ENCODE measurements at regions not wholly inside any gene's neighbourhood (a gene's known extent, or its start where the extent isn't known, plus 50 kb on each side); places are given as distances from the start of the nearest gene placed in this dataset.

GRCh38 chr5:156232251-156232869, 94.6 kb upstream of the SGCD start:
- Histone ChIP-seq H3K4me2 (ENCODE audit: low read depth, low read length, poor library complexity, severe bottlenecking) (no peak overlapping the region), H3K79me2 (ENCODE audit: insufficient read depth, low read length) (no peaks in the 10 kb centered on the region), H3K9me3 (ENCODE audit: insufficient read depth, low read length) (no peaks in the 10 kb centered on the region), H4K20me1 (ENCODE audit: low read depth, low read length) (no peaks in the 10 kb centered on the region), H3K4me3 (ENCODE audit: insufficient read depth, low read length, poor library complexity, severe bottlenecking) (no peak overlapping the region), H3K9ac (ENCODE audit: low read length) (no peak overlapping the region), H3K9me2 (replicated peaks; ENCODE audit: insufficient read depth, low read length) (no peaks in the 10 kb centered on the region), H2AFZ (ENCODE audit: low read depth, low read length, severe bottlenecking) (no peak overlapping the region), H3K27me3 (ENCODE audit: low read length) (no peaks in the 10 kb centered on the region), H3F3A (ENCODE audit: insufficient read depth) (no peaks in the 10 kb centered on the region), H3K27ac (ENCODE audit: low read depth, low read length) (no peak overlapping the region), H3K36me3 (ENCODE audit: low read length) (no peaks in the 10 kb centered on the region)
- TF ChIP-seq CTCF (IDR thresholded peaks at IDR 0.05; ENCODE audit: insufficient read depth, low read length, poor library complexity, severe bottlenecking) = no peak
- no peak for TF ChIP-seq EZH2phosphoT487 (conservative IDR thresholded peaks at IDR 0.05; ENCODE audit: low read length)

GRCh38 chr5:156237361-156237760, 89.6 kb upstream of the SGCD start:
- H3K4me3 ChIP-seq (ENCODE audit: insufficient read depth, low read length, poor library complexity, severe bottlenecking) = no peak overlapping the region
- H3K79me2 ChIP-seq (ENCODE audit: insufficient read depth, low read length) = no peaks in the 10 kb centered on the region
- no peaks in the 10 kb centered on the region for H3F3A ChIP-seq (ENCODE audit: insufficient read depth)
- H3K36me3 ChIP-seq (ENCODE audit: low read length) = no peaks in the 10 kb centered on the region
- no peak overlapping the region for H3K9ac ChIP-seq (ENCODE audit: low read length)
- H3K4me2 ChIP-seq (ENCODE audit: low read depth, low read length, poor library complexity, severe bottlenecking) = no peak overlapping the region
- no peaks in the 10 kb centered on the region for H3K9me3 ChIP-seq (ENCODE audit: insufficient read depth, low read length)
- no peaks in the 10 kb centered on the region for H3K27me3 ChIP-seq (ENCODE audit: low read length)
- no peak for TF ChIP-seq EZH2phosphoT487 (conservative IDR thresholded peaks at IDR 0.05; ENCODE audit: low read length)
- no peak for TF ChIP-seq CTCF (IDR thresholded peaks at IDR 0.05; ENCODE audit: insufficient read depth, low read length, poor library complexity, severe bottlenecking)
- no peaks in the 10 kb centered on the region for H3K9me2 ChIP-seq (replicated peaks; ENCODE audit: insufficient read depth, low read length)
- H2AFZ ChIP-seq (ENCODE audit: low read depth, low read length, severe bottlenecking) = no peak overlapping the region
- H4K20me1 ChIP-seq (ENCODE audit: low read depth, low read length) = no peaks in the 10 kb centered on the region
- no peak overlapping the region for H3K27ac ChIP-seq (ENCODE audit: low read depth, low read length)

GRCh38 chr5:156239800-156240199, 87.2 kb upstream of the SGCD start:
- Histone ChIP-seq H3K9ac (ENCODE audit: low read length) (no peak overlapping the region), H3K36me3 (ENCODE audit: low read length) (no peaks in the 10 kb centered on the region), H3F3A (ENCODE audit: insufficient read depth) (no peaks in the 10 kb centered on the region), H3K9me3 (ENCODE audit: insufficient read depth, low read length) (no peaks in the 10 kb centered on the region), H2AFZ (ENCODE audit: low read depth, low read length, severe bottlenecking) (no peak overlapping the region), H3K27me3 (ENCODE audit: low read length) (no peaks in the 10 kb centered on the region), H3K27ac (ENCODE audit: low read depth, low read length) (no peak overlapping the region), H3K4me2 (ENCODE audit: low read depth, low read length, poor library complexity, severe bottlenecking) (no peak overlapping the region), H3K79me2 (ENCODE audit: insufficient read depth, low read length) (no peaks in the 10 kb centered on the region), H3K4me3 (ENCODE audit: insufficient read depth, low read length, poor library complexity, severe bottlenecking) (no peak overlapping the region), H3K9me2 (replicated peaks; ENCODE audit: insufficient read depth, low read length) (no peaks in the 10 kb centered on the region), H4K20me1 (ENCODE audit: low read depth, low read length) (no peaks in the 10 kb centered on the region)
- TF ChIP-seq CTCF (IDR thresholded peaks at IDR 0.05; ENCODE audit: insufficient read depth, low read length, poor library complexity, severe bottlenecking) = no peak
- TF ChIP-seq EZH2phosphoT487 (conservative IDR thresholded peaks at IDR 0.05; ENCODE audit: low read length) = no peak
